ENCODE measurements at regions not wholly inside any gene's neighbourhood (a gene's known extent, or its start where the extent isn't known, plus 50 kb on each side); places are given as distances from the start of the nearest gene placed in this dataset.

DNA sequence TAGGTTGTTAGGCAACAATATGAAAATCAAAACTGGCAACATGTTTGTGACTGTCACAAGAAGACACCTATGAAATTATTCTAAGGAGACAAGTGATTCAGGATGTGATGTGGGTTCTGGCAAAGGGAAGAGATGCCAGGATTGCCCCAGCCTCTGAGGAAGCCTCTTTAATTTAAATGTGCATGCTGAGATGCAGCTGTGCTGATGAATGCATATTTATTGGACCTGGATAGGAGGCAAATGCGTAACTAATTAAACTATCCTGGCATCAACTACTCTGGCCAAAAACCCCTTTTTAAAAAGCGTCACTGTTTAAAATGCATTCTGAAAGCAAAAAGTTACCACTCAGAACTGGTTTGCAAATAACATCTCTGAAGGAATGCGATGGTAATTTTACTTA is 176.5 kb upstream of the DPH6 start:
- no peaks in the 10 kb centered on the region for H4K20me1 ChIP-seq (ENCODE audit: insufficient read depth, low read length)
- H2BK15ac ChIP-seq (ENCODE audit: low read depth, low read length), result no peak overlapping the region
- no CpG with 5 or more reads among the region's 3 CpGs for WGBS, 2 experiments (ENCODE audit: extremely low coverage in 2 of 2, insufficient read length in 1 of 2)
- dilution Hi-C loops (cut with HindIII; ENCODE audit: low sequenced_read_pairs, unreplicated experiment), result no loop called here
- BruUV-seq (replicated peaks), result no TSS peak
- no peaks in the 10 kb centered on the region for H3K9me1 ChIP-seq (ENCODE audit: insufficient read depth, low read length)
- H3K23ac ChIP-seq (ENCODE audit: low read depth, low read length), result no peak overlapping the region
- H2BK120ac ChIP-seq (ENCODE audit: low read depth, low read length), result no peak overlapping the region
- H2BK5ac ChIP-seq (ENCODE audit: low read depth, low read length, poor library complexity, severe bottlenecking), result no peak overlapping the region
- intact Hi-C loops (cut with micrococcal nuclease), result no loop called here
- no peak overlapping the region for H3K4me3 ChIP-seq (ENCODE audit: insufficient read depth, low read depth, low read length)
- no peak for TF ChIP-seq BHLHE40 (IDR thresholded peaks at IDR 0.05; ENCODE audit: low read depth, low read length)
- ChIA-PET POLR2A (ENCODE audit: unreplicated experiment) (interaction anchor here (0.7 kb wide), 1 partner anchor 17 kb away, joined by 3 read pairs; no protein-coding TSS in a partner anchor), CTCF (no interaction called here)
- ATAC-seq (ENCODE audit: low read depth) (no peak), DNase-seq (no peak)
- no peaks in the 10 kb centered on the region for H3K79me1 ChIP-seq (ENCODE audit: low read depth in 1 of 2, low read length in 2 of 2)
- H4K5ac ChIP-seq (ENCODE audit: low read depth, low read length), result no peak overlapping the region
- no peak overlapping the region for H2AK5ac ChIP-seq (ENCODE audit: low read depth, low read length)
- H3K4me1 ChIP-seq (ENCODE audit: control insufficient read depth, insufficient read depth, low read length), result peaks cover 1% of the 10 kb centered on the region; the same call in 1 of the 2 replicates
- no peak overlapping the region for H3K9ac ChIP-seq (ENCODE audit: low read depth, low read length)
- H3K27me3 ChIP-seq (ENCODE audit: control insufficient read depth, insufficient read depth, low read length), result no peaks in the 10 kb centered on the region
- no peak overlapping the region for H3K4me2 ChIP-seq (ENCODE audit: low read depth, low read length)
- in situ Hi-C loops (cut with MboI; ENCODE audit: low sequenced_read_pairs), result no loop called here
- no peak overlapping the region for H3K14ac ChIP-seq (replicated peaks; ENCODE audit: low read depth, low read length)
- H3K27ac ChIP-seq (ENCODE audit: insufficient read depth, low read length), result no peak overlapping the region
- H3K4ac ChIP-seq (ENCODE audit: low read depth, low read length), result no peak overlapping the region
- H3K56ac ChIP-seq (ENCODE audit: extremely low read depth, insufficient read depth, low read length), result no peak overlapping the region
- no peak overlapping the region for H2AK9ac ChIP-seq (replicated peaks; ENCODE audit: low read depth, low read length, poor library complexity)
- H4K91ac ChIP-seq (ENCODE audit: insufficient read depth, low read depth, low read length), result no peak overlapping the region
- no peak overlapping the region for H3K18ac ChIP-seq (ENCODE audit: low read depth, low read length)
- no peak overlapping the region for H2BK20ac ChIP-seq (ENCODE audit: low read depth, low read length)
- no peaks in the 10 kb centered on the region for H3K36me3 ChIP-seq (ENCODE audit: control insufficient read depth, insufficient read depth, low read length)
- no peak overlapping the region for H2AFZ ChIP-seq (replicated peaks; ENCODE audit: low read length, poor library complexity)
- no peak overlapping the region for H4K8ac ChIP-seq (ENCODE audit: low read depth in 2 of 2, low read length in 2 of 2)
- H3K9me3 ChIP-seq (ENCODE audit: control insufficient read depth, insufficient read depth, low read length), result no peaks in the 10 kb centered on the region

Measured in IMR-90 (cell line).